Erythroblast (primary cell): ENCODE measurements at regions not wholly inside any gene's neighbourhood (a gene's known extent, or its start where the extent isn't known, plus 50 kb on each side); places are given as distances from the start of the nearest gene placed in this dataset.

ENCODE experiments used
- GATA1 ChIP-seq: IDR thresholded peaks from 2 replicates; pipeline ENCODE4 v1.6.1; 2011; ENCODE audit warnings: low read depth, mild to moderate bottlenecking, control low read depth, low read length, moderate library complexity
- POLR2A ChIP-seq: IDR thresholded peaks from 2 replicates; pipeline ENCODE4 v1.6.1; 2011; ENCODE audit warnings: mild to moderate bottlenecking, low read length

- no peak for TF ChIP-seq POLR2A
- TF ChIP-seq GATA1, result no peak
Observed at GRCh38 chr2:204027091-204027490, 90.5 kb downstream of the ICOS start.
